ENCODE measurements at regions not wholly inside any gene's neighbourhood (a gene's known extent, or its start where the extent isn't known, plus 50 kb on each side); places are given as distances from the start of the nearest gene placed in this dataset.

GRCh38 chr1:72648465-72648864, 366.1 kb upstream of the NEGR1 start:
- TF ChIP-seq EZH2 (IDR thresholded peaks at IDR 0.05; ENCODE audit: borderline replicate concordance, insufficient read depth, low read depth, low read length, poor library complexity, severe bottlenecking) (no peak), CTCF (IDR thresholded peaks at IDR 0.05) (no peak)
- no peak for ATAC-seq (ENCODE audit: low read depth)
- Histone ChIP-seq H3K9me3 (ENCODE audit: control extremely low read depth in 1 of 3, control insufficient read depth in 2 of 3, insufficient read depth in 1 of 3, low read length in 2 of 3) (peaks cover 0 to 16% (median 0%) of the 10 kb centered on the region in 3 donors), H3K36me3 (replicated peaks in 1 of 2; ENCODE audit: control extremely low read depth in 1 of 2, control insufficient read depth in 1 of 2, extremely low read depth in 1 of 2, insufficient read depth in 2 of 2, low read length in 1 of 2) (no peaks in the 10 kb centered on the region), H3K4me3 (ENCODE audit: control extremely low read depth in 1 of 5, extremely low read depth in 1 of 5, insufficient read depth in 1 of 5, low read depth in 2 of 5, low read length in 4 of 5) (no peak overlapping the region), H2AFZ (ENCODE audit: insufficient read depth, low read depth, low read length, poor library complexity, severe bottlenecking) (no peak overlapping the region), H3K79me2 (ENCODE audit: control insufficient read depth, insufficient read depth, low read length) (no peaks in the 10 kb centered on the region), H3K27me3 (replicated peaks in 1 of 4; ENCODE audit: control extremely low read depth in 1 of 4, control insufficient read depth in 3 of 4, insufficient read depth in 4 of 4, low read length in 3 of 4) (no peaks in the 10 kb centered on the region), H4K20me1 (ENCODE audit: control insufficient read depth, insufficient read depth, low read length, poor library complexity, severe bottlenecking) (no peaks in the 10 kb centered on the region), H3K4me2 (replicated peaks; ENCODE audit: low read depth, low read length, poor library complexity, severe bottlenecking) (no peak overlapping the region), H3K9ac (ENCODE audit: low read length) (no peak overlapping the region), H3K27ac (ENCODE audit: low read length in 2 of 2) (no peak overlapping the region), H3K4me1 (ENCODE audit: control insufficient read depth in 2 of 2, insufficient read depth in 2 of 2, low read length in 2 of 2) (no peaks in the 10 kb centered on the region)
- WGBS (ENCODE audit: insufficient coverage): 66% methylated on average over 5 of the region's 5 CpGs
- CTCF ChIA-PET: no interaction called here
- H3K27ac Mint-ChIP-seq: no peak overlapping the region
- intact Hi-C loops (cut with micrococcal nuclease): no loop called here
- no peaks in the 10 kb centered on the region for H3K4me1 Mint-ChIP-seq
- no peak overlapping the region for H3K4me3 Mint-ChIP-seq
- POLR2A ChIA-PET: no interaction called here
- peaks cover 3% of the 10 kb centered on the region for H3K9me3 Mint-ChIP-seq (ENCODE audit: insufficient read depth)
- H3K27me3 Mint-ChIP-seq: no peaks in the 10 kb centered on the region
- no peak for DNase-seq

DNA sequence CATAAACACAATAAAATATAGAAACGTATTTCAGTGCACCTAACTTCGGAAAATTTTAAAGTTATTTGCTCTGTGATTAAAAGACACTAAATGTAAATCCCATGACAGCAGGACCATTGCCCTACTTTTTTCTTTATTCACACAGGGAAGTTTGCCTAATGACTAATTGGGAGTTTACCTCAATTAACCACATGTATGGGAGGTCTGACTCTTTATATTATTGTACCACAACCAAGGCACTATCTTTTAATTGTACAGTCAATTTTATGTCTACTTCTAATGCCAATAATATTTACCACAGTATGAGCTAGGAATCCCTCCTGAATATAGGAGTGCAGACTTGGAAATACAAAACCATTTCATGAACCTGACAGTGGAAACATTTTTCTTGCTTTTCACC, 360.8 kb upstream of the NEGR1 start:
- no peaks in the 10 kb centered on the region for H3K27me3 ChIP-seq (replicated peaks in 1 of 4; ENCODE audit: control extremely low read depth in 1 of 4, control insufficient read depth in 3 of 4, insufficient read depth in 4 of 4, low read length in 3 of 4)
- TF ChIP-seq CTCF (IDR thresholded peaks at IDR 0.05) (no peak), EZH2 (IDR thresholded peaks at IDR 0.05; ENCODE audit: borderline replicate concordance, insufficient read depth, low read depth, low read length, poor library complexity, severe bottlenecking) (no peak)
- no peak overlapping the region for H3K4me3 ChIP-seq (ENCODE audit: control extremely low read depth in 1 of 5, extremely low read depth in 1 of 5, insufficient read depth in 1 of 5, low read depth in 2 of 5, low read length in 4 of 5)
- Mint-ChIP-seq H3K4me3 (no peak overlapping the region), H3K9me3 (ENCODE audit: insufficient read depth) (no peaks in the 10 kb centered on the region), H3K4me1 (no peaks in the 10 kb centered on the region), H3K27ac (no peak overlapping the region), H3K27me3 (no peaks in the 10 kb centered on the region)
- ATAC-seq (ENCODE audit: low read depth) (no peak), DNase-seq (no peak)
- no peak overlapping the region for H2AFZ ChIP-seq (ENCODE audit: insufficient read depth, low read depth, low read length, poor library complexity, severe bottlenecking)
- no CpG with 5 or more reads among the region's 2 CpGs for WGBS (ENCODE audit: insufficient coverage)
- H3K4me2 ChIP-seq (replicated peaks; ENCODE audit: low read depth, low read length, poor library complexity, severe bottlenecking): no peak overlapping the region
- no peak overlapping the region for H3K27ac ChIP-seq (ENCODE audit: low read length in 2 of 2)
- H3K9ac ChIP-seq (ENCODE audit: low read length): no peak overlapping the region
- H3K9me3 ChIP-seq (ENCODE audit: control extremely low read depth in 1 of 3, control insufficient read depth in 2 of 3, insufficient read depth in 1 of 3, low read length in 2 of 3): peaks cover 0 to 6% (median 0%) of the 10 kb centered on the region in 3 donors
- intact Hi-C loops (cut with micrococcal nuclease): no loop called here
- no peaks in the 10 kb centered on the region for H4K20me1 ChIP-seq (ENCODE audit: control insufficient read depth, insufficient read depth, low read length, poor library complexity, severe bottlenecking)
- no peaks in the 10 kb centered on the region for H3K79me2 ChIP-seq (ENCODE audit: control insufficient read depth, insufficient read depth, low read length)
- CTCF ChIA-PET: no interaction called here
- H3K4me1 ChIP-seq (ENCODE audit: control insufficient read depth in 2 of 2, insufficient read depth in 2 of 2, low read length in 2 of 2): no peaks in the 10 kb centered on the region
- POLR2A ChIA-PET: no interaction called here
- H3K36me3 ChIP-seq (replicated peaks in 1 of 2; ENCODE audit: control extremely low read depth in 1 of 2, control insufficient read depth in 1 of 2, extremely low read depth in 1 of 2, insufficient read depth in 2 of 2, low read length in 1 of 2): no peaks in the 10 kb centered on the region

Measured in B cell (primary cell).